ENCODE measurements at regions not wholly inside any gene's neighbourhood (a gene's known extent, or its start where the extent isn't known, plus 50 kb on each side); places are given as distances from the start of the nearest gene placed in this dataset.

DNA sequence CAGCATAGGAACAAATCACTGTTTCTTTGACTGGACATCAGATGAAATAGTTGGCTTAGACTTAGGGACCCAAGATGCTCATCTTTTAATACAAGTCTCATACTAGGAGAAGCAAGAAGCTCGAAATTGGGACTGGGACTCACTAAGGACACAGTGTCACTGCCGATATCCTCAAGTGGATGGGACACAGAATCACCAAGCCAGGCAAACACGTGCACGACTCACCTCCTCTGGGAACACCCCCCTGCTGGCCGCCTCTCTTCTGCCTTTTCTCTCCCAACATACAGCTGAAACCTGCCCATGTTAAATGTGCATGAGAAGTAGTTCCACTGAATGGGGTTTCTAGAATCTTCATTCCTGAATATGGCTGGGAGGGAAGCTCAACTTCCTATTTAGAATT is 106.6 kb upstream of the FAM204A start:
- Histone ChIP-seq H3K27me3 (ENCODE audit: insufficient read depth, low read depth) (no peaks in the 10 kb centered on the region), H3K79me2 (ENCODE audit: low read depth) (no peaks in the 10 kb centered on the region), H3K27ac (no peak overlapping the region), H3F3A (ENCODE audit: insufficient read depth, low read depth) (no peaks in the 10 kb centered on the region), H3K4me2 (no peak overlapping the region), H3K4me1 (replicated peaks; ENCODE audit: insufficient read depth) (no peaks in the 10 kb centered on the region), H2AFZ (no peak overlapping the region), H3K36me3 (ENCODE audit: low read depth) (no peaks in the 10 kb centered on the region), H3K4me3 (no peak overlapping the region), H4K20me1 (ENCODE audit: insufficient read depth) (no peaks in the 10 kb centered on the region), H3K9me3 (ENCODE audit: insufficient read depth, low read depth) (no peaks in the 10 kb centered on the region), H3K9me2 (ENCODE audit: insufficient read depth) (no peaks in the 10 kb centered on the region)
- ChIA-PET POLR2A (ENCODE audit: unreplicated experiment) (no interaction called here), CTCF (no interaction called here)
- intact Hi-C loops (cut with micrococcal nuclease; ENCODE audit: unreplicated experiment), result no loop called here
- no TSS peak for BruUV-seq (replicated peaks)
- TF ChIP-seq, protein P1, sequence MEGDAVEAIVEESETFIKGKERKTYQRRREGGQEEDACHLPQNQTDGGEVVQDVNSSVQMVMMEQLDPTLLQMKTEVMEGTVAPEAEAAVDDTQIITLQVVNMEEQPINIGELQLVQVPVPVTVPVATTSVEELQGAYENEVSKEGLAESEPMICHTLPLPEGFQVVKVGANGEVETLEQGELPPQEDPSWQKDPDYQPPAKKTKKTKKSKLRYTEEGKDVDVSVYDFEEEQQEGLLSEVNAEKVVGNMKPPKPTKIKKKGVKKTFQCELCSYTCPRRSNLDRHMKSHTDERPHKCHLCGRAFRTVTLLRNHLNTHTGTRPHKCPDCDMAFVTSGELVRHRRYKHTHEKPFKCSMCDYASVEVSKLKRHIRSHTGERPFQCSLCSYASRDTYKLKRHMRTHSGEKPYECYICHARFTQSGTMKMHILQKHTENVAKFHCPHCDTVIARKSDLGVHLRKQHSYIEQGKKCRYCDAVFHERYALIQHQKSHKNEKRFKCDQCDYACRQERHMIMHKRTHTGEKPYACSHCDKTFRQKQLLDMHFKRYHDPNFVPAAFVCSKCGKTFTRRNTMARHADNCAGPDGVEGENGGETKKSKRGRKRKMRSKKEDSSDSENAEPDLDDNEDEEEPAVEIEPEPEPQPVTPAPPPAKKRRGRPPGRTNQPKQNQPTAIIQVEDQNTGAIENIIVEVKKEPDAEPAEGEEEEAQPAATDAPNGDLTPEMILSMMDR (conservative IDR thresholded peaks at IDR 0.05), result no peak
- TF ChIP-seq EZH2 (IDR thresholded peaks at IDR 0.05; ENCODE audit: low read depth), result no peak
- DNase-seq, result no peak

DNA sequence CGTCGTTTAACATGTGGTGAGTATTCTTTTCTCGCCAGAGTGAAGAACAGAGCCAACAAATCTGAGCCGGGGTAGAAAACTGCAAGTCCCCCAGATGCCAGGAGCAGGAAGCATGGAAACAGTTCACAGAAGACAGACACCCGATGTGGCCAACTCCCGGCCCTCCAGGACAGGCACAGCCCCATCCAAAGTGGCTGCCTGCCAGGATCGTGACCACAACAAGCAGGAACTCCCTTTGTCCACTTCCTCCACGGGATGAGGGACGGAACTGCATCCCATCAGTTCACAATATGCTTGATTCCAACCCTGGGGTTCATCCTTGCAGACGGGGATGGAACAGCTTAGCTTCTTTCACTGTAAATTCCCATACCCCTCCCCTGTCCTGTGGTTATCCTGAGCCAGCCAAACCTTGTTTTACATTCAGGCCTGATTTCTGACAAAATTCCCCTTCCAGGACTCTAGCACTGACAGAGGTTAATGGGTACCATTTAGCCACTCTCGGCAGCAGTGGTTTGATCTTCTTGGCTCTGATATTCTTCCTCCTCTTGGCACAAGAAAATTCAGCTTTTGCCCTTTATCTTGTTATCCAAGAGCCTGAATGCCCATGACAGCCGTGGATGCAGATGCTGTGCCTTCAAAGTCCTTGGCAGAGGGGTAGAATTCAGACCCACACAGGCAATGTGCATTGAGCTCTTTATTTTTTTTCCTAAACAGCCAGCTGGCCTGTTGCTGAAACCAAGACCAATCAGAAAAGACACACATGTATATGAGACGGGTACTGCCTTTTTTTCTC is 105.5 kb upstream of the FAM204A start:
- TF ChIP-seq EZH2 (IDR thresholded peaks at IDR 0.05; ENCODE audit: low read depth), result no peak
- TF ChIP-seq, protein P1 (conservative IDR thresholded peaks at IDR 0.05), result no peak
- no peaks in the 10 kb centered on the region for H3K36me3 ChIP-seq (ENCODE audit: low read depth)
- no peak overlapping the region for H2AFZ ChIP-seq
- H3K27me3 ChIP-seq (ENCODE audit: insufficient read depth, low read depth), result no peaks in the 10 kb centered on the region
- no peak overlapping the region for H3K27ac ChIP-seq
- CTCF ChIA-PET, result no interaction called here
- H4K20me1 ChIP-seq (ENCODE audit: insufficient read depth), result no peaks in the 10 kb centered on the region
- no peaks in the 10 kb centered on the region for H3K4me1 ChIP-seq (replicated peaks; ENCODE audit: insufficient read depth)
- BruUV-seq (replicated peaks), result no TSS peak
- H3F3A ChIP-seq (ENCODE audit: insufficient read depth, low read depth), result no peaks in the 10 kb centered on the region
- H3K79me2 ChIP-seq (ENCODE audit: low read depth), result no peaks in the 10 kb centered on the region
- intact Hi-C loops (cut with micrococcal nuclease; ENCODE audit: unreplicated experiment), result no loop called here
- H3K4me3 ChIP-seq, result no peak overlapping the region
- no peaks in the 10 kb centered on the region for H3K9me3 ChIP-seq (ENCODE audit: insufficient read depth, low read depth)
- H3K9me2 ChIP-seq (ENCODE audit: insufficient read depth), result no peaks in the 10 kb centered on the region
- H3K4me2 ChIP-seq, result no peak overlapping the region
- DNase-seq, result peak in 1 of 2 experiments; percentile 3
- POLR2A ChIA-PET (ENCODE audit: unreplicated experiment), result no interaction called here

DNA sequence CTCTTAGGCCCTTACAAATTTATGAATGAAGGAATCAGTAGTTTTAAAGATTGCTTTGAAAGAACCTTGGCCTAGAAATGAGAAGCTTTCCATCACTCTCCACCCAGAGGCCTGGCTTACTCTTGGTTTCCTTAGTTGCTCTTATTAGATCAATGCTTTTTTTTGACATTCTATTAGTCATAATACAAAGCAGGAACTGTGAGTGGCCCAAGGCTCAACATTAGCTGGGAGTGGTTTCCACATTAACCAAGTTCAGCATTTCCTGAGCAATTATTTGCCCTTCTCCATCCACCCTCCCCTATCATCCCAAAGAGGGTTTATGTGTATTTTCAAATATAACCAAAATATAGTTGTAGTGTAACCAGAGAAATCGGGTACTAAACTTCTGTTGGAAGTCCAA is 103.4 kb upstream of the FAM204A start:
- intact Hi-C loops (cut with micrococcal nuclease; ENCODE audit: unreplicated experiment), result no loop called here
- H3K36me3 ChIP-seq (ENCODE audit: low read depth), result no peaks in the 10 kb centered on the region
- no peak overlapping the region for H3K4me3 ChIP-seq
- ChIA-PET CTCF (no interaction called here), POLR2A (ENCODE audit: unreplicated experiment) (no interaction called here)
- no peaks in the 10 kb centered on the region for H3K4me1 ChIP-seq (replicated peaks; ENCODE audit: insufficient read depth)
- H3F3A ChIP-seq (ENCODE audit: insufficient read depth, low read depth), result no peaks in the 10 kb centered on the region
- no peak overlapping the region for H3K4me2 ChIP-seq
- no peaks in the 10 kb centered on the region for H3K79me2 ChIP-seq (ENCODE audit: low read depth)
- H3K9me3 ChIP-seq (ENCODE audit: insufficient read depth, low read depth), result no peaks in the 10 kb centered on the region
- no peaks in the 10 kb centered on the region for H3K9me2 ChIP-seq (ENCODE audit: insufficient read depth)
- no peak for DNase-seq
- BruUV-seq (replicated peaks), result no TSS peak
- no peaks in the 10 kb centered on the region for H3K27me3 ChIP-seq (ENCODE audit: insufficient read depth, low read depth)
- H3K27ac ChIP-seq, result no peak overlapping the region
- H4K20me1 ChIP-seq (ENCODE audit: insufficient read depth), result no peaks in the 10 kb centered on the region
- no peak overlapping the region for H2AFZ ChIP-seq
- TF ChIP-seq EZH2 (IDR thresholded peaks at IDR 0.05; ENCODE audit: low read depth), result no peak
- TF ChIP-seq, protein P1 (conservative IDR thresholded peaks at IDR 0.05), result no peak
